ENCODE measurements at regions not wholly inside any gene's neighbourhood (a gene's known extent, or its start where the extent isn't known, plus 50 kb on each side); places are given as distances from the start of the nearest gene placed in this dataset.

GRCh38 chr5:25327172-25327571 lies 682.4 kb upstream of the CDH10 start:
- no peak for TF ChIP-seq PPARA (CRISPR knock-in tag; IDR thresholded peaks at IDR 0.05; ENCODE audit: borderline replicate concordance)
- TF ChIP-seq PATZ1 (CRISPR knock-in tag; IDR thresholded peaks at IDR 0.05; ENCODE audit: borderline replicate concordance), result no peak
- TF ChIP-seq TSHZ2 (CRISPR knock-in tag; IDR thresholded peaks at IDR 0.05), result no peak
- no peak for TF ChIP-seq CREB5 (CRISPR knock-in tag; IDR thresholded peaks at IDR 0.05; ENCODE audit: low read depth)
- no peak for TF ChIP-seq ESRRG (CRISPR knock-in tag; IDR thresholded peaks at IDR 0.05)
- no peak for TF ChIP-seq ARNTL (CRISPR knock-in tag; IDR thresholded peaks at IDR 0.05; ENCODE audit: borderline replicate concordance, low read depth)
- TF ChIP-seq RARB (CRISPR knock-in tag; IDR thresholded peaks at IDR 0.05), result no peak
- TF ChIP-seq TOX (CRISPR knock-in tag; IDR thresholded peaks at IDR 0.05; ENCODE audit: borderline replicate concordance), result no peak
- TF ChIP-seq CSDC2 (CRISPR knock-in tag; IDR thresholded peaks at IDR 0.05), result no peak
- no peak for TF ChIP-seq ZNF565 (CRISPR knock-in tag; conservative IDR thresholded peaks at IDR 0.05; ENCODE audit: low read depth)

Data from SK-N-SH treated with all-trans-retinoic acid at 6 μM for 48 hours (cell line).